DOHH2 (cell line): ENCODE measurements at regions not wholly inside any gene's neighbourhood (a gene's known extent, or its start where the extent isn't known, plus 50 kb on each side); places are given as distances from the start of the nearest gene placed in this dataset.

Experiments
- H3F3A ChIP-seq: fragments of 200-600 bp; sonication (generic), shearing (Covaris generic); 2 replicates; pipeline ENCODE4 v1.6.0; 2016; ENCODE audit warnings: antibody characterized with exemption, mild to moderate bottlenecking; ENCODE audit not compliant: control insufficient read depth, insufficient read depth
- H3K27ac ChIP-seq: fragments of 200-600 bp; sonication (generic); 2 replicates; pipeline ENCODE4 v1.5.1; 2014; ENCODE audit warnings: low read depth, mild to moderate bottlenecking, low read length, moderate library complexity
- H3K27me3 ChIP-seq: fragments of 200-600 bp; sonication (generic); 2 replicates; pipeline ENCODE4 v1.6.1; 2014; ENCODE audit warnings: mild to moderate bottlenecking, low read length, mixed read lengths; ENCODE audit not compliant: control insufficient read depth
- H3K36me3 ChIP-seq: fragments of 200-600 bp; sonication (generic); 2 replicates; pipeline ENCODE4 v1.6.1; 2014; ENCODE audit warnings: mild to moderate bottlenecking, low read length, moderate library complexity, mixed read lengths; ENCODE audit not compliant: control insufficient read depth
- H3K4me1 ChIP-seq: fragments of 200-600 bp; sonication (generic); 2 replicates; pipeline ENCODE4 v1.6.1; 2014; ENCODE audit warnings: mild to moderate bottlenecking, low read length, mixed read lengths; ENCODE audit not compliant: control insufficient read depth
- H3K4me2 ChIP-seq: fragments of 200-600 bp; sonication (generic); 2 replicates; pipeline ENCODE4 v1.6.0; 2014; ENCODE audit warnings: mild to moderate bottlenecking, low read length, moderate library complexity
- H3K4me3 ChIP-seq: fragments of 200-600 bp; sonication (generic); 2 replicates; pipeline ENCODE4 v1.5.1; 2014; ENCODE audit warnings: mild to moderate bottlenecking, low read length, mixed read lengths
- H3K79me2 ChIP-seq: fragments of 200-600 bp; sonication (generic); 2 replicates; pipeline ENCODE4 v1.6.1; 2014; ENCODE audit warnings: mild to moderate bottlenecking, low read length, mixed read lengths; ENCODE audit not compliant: control insufficient read depth
- H3K9me2 ChIP-seq: fragments of 200-600 bp; sonication (generic); replicated peaks from 2 replicates; pipeline ENCODE4 v1.6.1; 2014; ENCODE audit warnings: mild to moderate bottlenecking, low read length, mixed read lengths; ENCODE audit not compliant: control insufficient read depth
- H3K9me3 ChIP-seq: fragments of 200-600 bp; sonication (generic); 2 replicates; pipeline ENCODE4 v1.6.1; 2014; ENCODE audit warnings: antibody characterized with exemption, low read length, mixed read lengths; ENCODE audit not compliant: control insufficient read depth, insufficient read depth
- H4K20me1 ChIP-seq: fragments of 200-600 bp; sonication (generic); 2 replicates; pipeline ENCODE4 v1.6.0; 2014; ENCODE audit warnings: low read depth, mild to moderate bottlenecking, antibody characterized with exemption, low read length, moderate library complexity; ENCODE audit not compliant: control insufficient read depth, insufficient read depth
- CTCF ChIP-seq: fragments of 200-600 bp; sonication (generic); IDR thresholded peaks from one replicate; pipeline ENCODE4 v1.5.1; 2014; ENCODE audit warnings: antibody characterized with exemption, mild to moderate bottlenecking, low read depth, low read length; ENCODE audit not compliant: poor library complexity, severe bottlenecking
- EZH2phosphoT487 ChIP-seq: fragments of 200-600 bp; sonication (generic); IDR thresholded peaks from 2 replicates; pipeline ENCODE4 v1.6.1; 2017; ENCODE audit warnings: borderline replicate concordance, mild to moderate bottlenecking, antibody characterized with exemption, low read length, moderate library complexity, mixed read lengths

GRCh38 chr7:21293771-21294170 is 134.1 kb upstream of the SP4 start:
- no peaks in the 10 kb centered on the region for H3K79me2 ChIP-seq
- TF ChIP-seq EZH2phosphoT487 (no peak), CTCF (no peak)
- H3K4me3 ChIP-seq = no peak overlapping the region
- H3K9me2 ChIP-seq = no peaks in the 10 kb centered on the region
- H4K20me1 ChIP-seq = no peaks in the 10 kb centered on the region
- H3F3A ChIP-seq = no peaks in the 10 kb centered on the region
- H3K27ac ChIP-seq = no peak overlapping the region
- no peaks in the 10 kb centered on the region for H3K36me3 ChIP-seq
- H3K4me1 ChIP-seq = no peaks in the 10 kb centered on the region
- H3K27me3 ChIP-seq = no peaks in the 10 kb centered on the region
- no peaks in the 10 kb centered on the region for H3K9me3 ChIP-seq
- no peak overlapping the region for H3K4me2 ChIP-seq

- Histone ChIP-seq H3F3A (no peaks in the 10 kb centered on the region), H3K4me2 (no peak overlapping the region), H3K27ac (no peak overlapping the region), H3K4me3 (no peak overlapping the region), H4K20me1 (no peaks in the 10 kb centered on the region), H3K9me2 (no peaks in the 10 kb centered on the region), H3K9me3 (no peaks in the 10 kb centered on the region), H3K79me2 (no peaks in the 10 kb centered on the region), H3K27me3 (0 out of 2 replicates have a peak, but pooled peaks cover 6% of the 10 kb centered on the region), H3K36me3 (no peaks in the 10 kb centered on the region), H3K4me1 (no peaks in the 10 kb centered on the region)
- no peak for TF ChIP-seq EZH2phosphoT487
Observed at GRCh38 chr7:21299766-21300165, 128.1 kb upstream of the SP4 start.

GRCh38 chr7:21300692-21301091 is 127.2 kb upstream of the SP4 start:
- H3F3A ChIP-seq = no peaks in the 10 kb centered on the region
- H3K36me3 ChIP-seq = no peaks in the 10 kb centered on the region
- no peaks in the 10 kb centered on the region for H3K9me2 ChIP-seq
- H3K27me3 ChIP-seq = 0 out of 2 replicates have a peak, but pooled peaks cover 9% of the 10 kb centered on the region
- no peaks in the 10 kb centered on the region for H3K4me1 ChIP-seq
- no peak overlapping the region for H3K4me2 ChIP-seq
- H3K9me3 ChIP-seq = no peaks in the 10 kb centered on the region
- no peaks in the 10 kb centered on the region for H4K20me1 ChIP-seq
- TF ChIP-seq CTCF = peak; percentile 51
- TF ChIP-seq EZH2phosphoT487 = no peak
- H3K4me3 ChIP-seq = no peak overlapping the region
- no peaks in the 10 kb centered on the region for H3K79me2 ChIP-seq
- H3K27ac ChIP-seq = no peak overlapping the region

- Histone ChIP-seq H3K79me2 (no peaks in the 10 kb centered on the region), H3F3A (no peaks in the 10 kb centered on the region), H4K20me1 (no peaks in the 10 kb centered on the region), H3K4me3 (no peak overlapping the region), H3K4me2 (no peak overlapping the region), H3K4me1 (no peaks in the 10 kb centered on the region), H3K27ac (no peak overlapping the region), H3K27me3 (0 out of 2 replicates have a peak, but pooled peaks cover 9% of the 10 kb centered on the region), H3K9me3 (no peaks in the 10 kb centered on the region), H3K36me3 (no peaks in the 10 kb centered on the region), H3K9me2 (no peaks in the 10 kb centered on the region)
- no peak for TF ChIP-seq EZH2phosphoT487
Observed at GRCh38 chr7:21304808-21305375, 123.0 kb upstream of the SP4 start.
